ENCODE measurements at regions not wholly inside any gene's neighbourhood (a gene's known extent, or its start where the extent isn't known, plus 50 kb on each side); places are given as distances from the start of the nearest gene placed in this dataset.
"Not testable (repeated sequence)": the region's sequence is repeated elsewhere in the genome, so short reads cannot be mapped to it uniquely, and the experiment has no call there.

DNA sequence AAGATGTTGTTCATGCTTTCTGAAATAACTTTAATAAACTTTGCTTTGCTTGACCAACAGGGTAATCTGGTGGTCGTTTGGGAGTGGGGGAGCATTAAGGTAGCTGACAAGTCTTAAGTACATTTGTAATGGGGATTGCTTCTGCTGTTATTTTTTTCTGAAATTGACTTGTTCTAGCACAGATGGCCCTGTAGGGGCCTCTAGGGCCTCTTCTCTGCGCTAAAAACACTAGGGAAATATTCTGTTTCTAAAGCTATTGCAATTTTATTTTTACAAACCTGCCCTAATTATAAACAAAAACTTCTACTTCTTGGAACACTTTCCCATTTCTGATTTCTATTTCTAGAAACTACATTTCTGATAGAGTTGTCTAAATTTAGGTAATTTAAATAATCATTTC is 191.3 kb upstream of the KCNJ3 start:
- DNase-seq (ENCODE audit: low read depth in 1 of 2, low spot score in 1 of 2), result no peak
- no peak for TF ChIP-seq JUND (IDR thresholded peaks at IDR 0.05; ENCODE audit: low read depth)
- in situ Hi-C loops (cut with HindIII; ENCODE audit: low pct_unique_long_range_greater_than_20kb, low sequenced_read_pairs), result no loop called here

DNA sequence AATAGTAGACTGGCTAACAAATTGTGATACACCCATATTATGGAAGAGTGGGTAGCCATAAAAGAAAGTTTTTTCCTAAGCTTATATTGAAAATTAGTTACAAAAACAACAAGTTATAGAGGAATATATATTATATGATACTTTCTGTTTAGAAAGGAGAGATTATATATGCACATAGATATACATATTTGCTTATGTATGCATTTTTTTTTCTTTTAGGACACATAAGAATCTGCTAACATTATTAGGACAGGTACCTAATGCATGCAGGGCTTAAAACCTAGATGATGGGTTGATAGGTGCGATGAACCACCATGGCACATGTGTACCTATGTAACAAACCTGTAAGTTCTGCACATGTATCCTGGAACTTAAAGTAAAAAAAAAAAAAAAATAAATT is 179.6 kb upstream of the KCNJ3 start:
- no peak for DNase-seq (ENCODE audit: low read depth in 1 of 2, low spot score in 1 of 2)
- in situ Hi-C loops (cut with HindIII; ENCODE audit: low pct_unique_long_range_greater_than_20kb, low sequenced_read_pairs), result no loop called here
- TF ChIP-seq JUND (IDR thresholded peaks at IDR 0.05; ENCODE audit: low read depth), result no peak

DNA sequence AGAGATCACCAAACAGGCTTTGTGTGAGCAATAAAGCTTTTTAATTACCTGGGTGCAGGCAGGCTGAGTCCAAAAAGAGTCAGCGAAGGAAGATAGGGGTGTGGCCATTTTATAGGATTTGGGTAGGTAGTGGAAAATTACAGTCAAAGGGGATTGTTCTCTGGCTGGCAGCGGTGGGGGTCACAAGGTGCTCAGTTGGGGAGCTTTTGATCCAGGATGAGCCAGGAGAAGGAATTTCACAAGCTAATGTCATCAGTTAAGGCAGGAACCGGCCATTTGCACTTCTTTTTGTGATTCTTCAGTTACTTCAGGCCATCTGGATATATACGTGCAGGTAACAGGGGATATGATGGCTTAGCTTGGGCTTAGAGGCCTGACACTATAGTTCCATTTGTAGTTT is 177.5 kb upstream of the KCNJ3 start:
- DNase-seq (ENCODE audit: low read depth in 1 of 2, low spot score in 1 of 2); in situ Hi-C loops (cut with HindIII; ENCODE audit: low pct_unique_long_range_greater_than_20kb, low sequenced_read_pairs): not testable (repeated sequence)

DNA sequence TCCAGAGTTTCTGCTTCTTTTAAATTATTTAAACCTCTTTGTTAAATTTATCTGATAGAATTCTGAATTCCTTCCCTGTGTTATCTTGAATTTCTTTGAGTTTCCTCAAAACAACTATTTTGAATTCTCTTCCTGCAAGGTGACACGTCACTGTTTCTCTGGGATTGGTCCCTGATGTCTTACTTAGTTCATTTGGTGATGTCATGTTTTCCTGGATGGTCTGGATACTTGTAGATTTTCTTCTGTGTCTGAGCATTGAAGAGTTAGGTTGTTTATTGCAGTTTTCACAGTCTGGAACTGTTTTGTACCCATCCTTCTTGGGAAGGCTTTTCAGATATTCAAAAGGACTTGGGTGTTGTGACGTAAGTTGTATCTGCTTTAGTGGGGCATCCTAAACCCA is 172.3 kb upstream of the KCNJ3 start:
- TF ChIP-seq JUND (IDR thresholded peaks at IDR 0.05; ENCODE audit: low read depth), result no peak
- in situ Hi-C loops (cut with HindIII; ENCODE audit: low pct_unique_long_range_greater_than_20kb, low sequenced_read_pairs), result no loop called here
- no peak for DNase-seq (ENCODE audit: low read depth in 1 of 2, low spot score in 1 of 2)

DNA sequence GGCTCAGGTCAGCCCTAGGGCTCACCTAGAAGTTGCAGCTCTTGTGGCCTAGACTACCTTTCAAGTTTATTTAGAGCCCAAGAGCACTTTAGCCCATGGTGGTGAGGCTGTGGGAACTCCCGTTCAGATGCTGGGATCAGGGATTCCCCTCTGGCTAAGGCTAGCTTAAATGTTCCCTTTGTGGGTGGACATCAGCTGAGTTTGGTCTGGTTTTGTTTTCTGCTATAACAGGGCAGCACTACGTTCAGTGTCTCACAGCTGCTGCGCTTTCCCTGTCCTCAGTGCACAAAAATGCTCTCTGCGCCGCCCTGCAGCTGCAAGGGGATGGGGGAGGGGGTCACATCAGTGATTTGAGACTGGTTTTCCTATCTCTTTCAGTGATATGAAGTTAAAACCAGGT is 170.5 kb upstream of the KCNJ3 start:
- no peak for DNase-seq (ENCODE audit: low read depth in 1 of 2, low spot score in 1 of 2)
- in situ Hi-C loops (cut with HindIII; ENCODE audit: low pct_unique_long_range_greater_than_20kb, low sequenced_read_pairs), result no loop called here
- TF ChIP-seq JUND (IDR thresholded peaks at IDR 0.05; ENCODE audit: low read depth), result no peak

DNA sequence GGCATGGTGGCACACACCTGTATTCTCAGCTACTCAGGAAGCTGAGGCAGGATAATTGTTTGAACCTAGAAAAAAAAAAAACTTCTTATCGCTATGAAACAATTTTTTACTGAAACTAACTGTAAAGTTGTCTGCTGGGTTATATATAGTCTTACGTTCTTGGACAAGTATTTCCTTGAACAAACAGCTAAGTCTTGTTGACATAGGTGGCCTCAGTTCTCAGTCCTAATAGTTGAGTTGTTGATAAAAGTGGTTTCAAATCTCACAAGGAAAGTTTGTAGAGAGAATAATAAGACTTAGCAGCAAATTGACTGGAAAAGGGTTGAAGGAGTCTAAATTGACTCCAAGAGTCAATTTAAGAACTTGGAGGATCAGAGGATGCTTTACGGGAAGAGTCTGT is 166.5 kb upstream of the KCNJ3 start:
- TF ChIP-seq JUND (IDR thresholded peaks at IDR 0.05; ENCODE audit: low read depth), result no peak
- in situ Hi-C loops (cut with HindIII; ENCODE audit: low pct_unique_long_range_greater_than_20kb, low sequenced_read_pairs), result no loop called here
- DNase-seq (ENCODE audit: low read depth in 1 of 2, low spot score in 1 of 2), result no peak

DNA sequence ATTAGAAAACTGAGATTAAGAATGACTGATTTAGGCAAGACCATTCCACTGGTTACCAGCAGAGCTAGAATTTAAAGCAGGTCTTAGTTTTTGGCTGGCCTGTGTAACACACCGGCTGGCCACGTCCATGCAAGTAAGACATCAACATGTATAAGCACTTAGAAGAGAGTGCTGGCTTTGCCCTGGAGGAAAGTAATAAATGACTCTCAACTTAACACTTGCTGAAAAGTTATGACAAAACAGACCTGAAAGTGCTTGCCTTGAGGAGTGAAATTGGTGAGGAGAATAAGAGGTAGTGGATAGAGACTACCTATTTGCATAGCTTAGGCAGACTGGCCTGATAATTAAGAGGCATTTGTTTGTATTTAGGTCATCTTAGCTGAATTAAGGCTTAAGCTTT is 165.7 kb upstream of the KCNJ3 start:
- no peak for DNase-seq (ENCODE audit: low read depth in 1 of 2, low spot score in 1 of 2)
- in situ Hi-C loops (cut with HindIII; ENCODE audit: low pct_unique_long_range_greater_than_20kb, low sequenced_read_pairs), result no loop called here
- no peak for TF ChIP-seq JUND (IDR thresholded peaks at IDR 0.05; ENCODE audit: low read depth)

DNA sequence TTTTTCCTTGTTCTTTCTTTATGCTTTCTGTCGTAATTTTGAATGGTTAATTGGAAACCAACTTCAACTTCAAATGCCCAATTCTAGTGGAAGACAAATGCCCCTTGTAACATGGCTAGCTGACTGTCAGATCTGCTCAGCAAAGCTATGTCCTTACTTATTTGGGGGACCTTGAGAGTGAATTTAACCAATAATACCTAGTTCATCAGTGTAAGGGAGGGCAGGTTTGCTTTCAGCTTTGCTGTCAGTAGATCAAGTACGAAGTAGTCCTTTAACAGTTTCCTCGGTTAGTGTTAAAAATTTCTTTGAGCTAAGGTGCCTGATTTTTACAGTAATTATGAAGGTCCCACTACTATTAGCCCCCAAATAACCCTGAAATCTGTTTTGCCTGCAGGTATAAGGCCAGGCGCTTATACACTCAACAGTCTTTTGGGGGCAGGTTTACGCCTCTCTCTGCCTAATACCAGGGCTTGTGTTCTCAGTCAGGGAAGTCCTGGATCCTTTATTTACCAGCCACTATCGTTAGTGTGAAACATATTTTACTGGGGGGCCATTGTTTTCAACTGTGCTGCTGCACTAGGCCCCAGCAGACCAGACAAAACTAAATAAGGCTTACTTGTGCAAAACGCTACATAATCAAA is 165.1 kb upstream of the KCNJ3 start:
- no peak for TF ChIP-seq JUND (IDR thresholded peaks at IDR 0.05; ENCODE audit: low read depth)
- no peak for DNase-seq (ENCODE audit: low read depth in 1 of 2, low spot score in 1 of 2)
- in situ Hi-C loops (cut with HindIII; ENCODE audit: low pct_unique_long_range_greater_than_20kb, low sequenced_read_pairs), result no loop called here

DNA sequence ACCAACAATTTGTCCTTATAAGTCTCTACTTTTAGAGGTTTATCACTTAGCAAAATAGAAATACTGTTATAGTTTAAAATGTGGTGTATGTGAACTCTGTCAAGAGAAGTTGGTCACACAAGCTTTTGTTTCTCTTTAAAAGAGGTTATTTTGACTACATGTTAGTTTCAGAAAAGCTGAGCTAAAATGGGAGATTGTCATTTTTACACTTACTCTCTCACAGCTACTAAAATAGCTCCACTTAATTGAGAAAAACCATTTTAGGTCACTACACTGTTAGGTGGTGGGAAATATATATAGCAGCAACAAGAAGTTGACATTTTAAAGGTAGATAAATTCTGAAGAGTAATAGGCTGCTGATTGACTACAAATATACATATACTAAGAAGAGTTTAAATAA is 161.5 kb upstream of the KCNJ3 start:
- TF ChIP-seq JUND (IDR thresholded peaks at IDR 0.05; ENCODE audit: low read depth), result no peak
- in situ Hi-C loops (cut with HindIII; ENCODE audit: low pct_unique_long_range_greater_than_20kb, low sequenced_read_pairs), result no loop called here
- no peak for DNase-seq (ENCODE audit: low read depth in 1 of 2, low spot score in 1 of 2)

DNA sequence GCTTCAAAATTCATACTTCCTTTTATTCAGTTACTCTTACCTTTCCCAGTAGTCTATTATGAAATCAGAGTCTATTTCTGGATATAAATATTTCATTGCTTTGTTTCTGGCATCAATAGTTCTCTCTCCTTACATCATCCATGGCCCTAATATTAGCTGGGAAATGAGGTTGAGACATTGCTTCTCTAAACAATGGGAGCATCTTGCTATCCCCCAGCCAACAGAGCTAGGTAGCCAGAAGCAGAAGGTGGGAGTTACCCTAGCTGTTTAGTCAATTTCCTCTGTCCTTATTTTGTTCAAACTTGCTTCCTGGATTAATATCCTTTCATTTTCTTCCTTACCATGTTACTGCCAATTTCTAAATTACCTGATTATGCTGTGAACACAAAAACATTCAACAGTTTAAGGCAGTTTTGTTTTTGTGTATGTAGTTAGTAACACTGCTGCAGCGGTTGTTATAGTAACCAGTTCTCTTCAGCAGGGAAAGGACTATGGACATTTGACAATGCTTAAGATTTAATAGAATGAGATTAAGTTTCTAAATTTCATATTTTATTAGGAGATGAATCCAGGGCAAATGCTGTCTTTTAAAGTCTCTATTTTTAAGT is 160.5 kb upstream of the KCNJ3 start:
- TF ChIP-seq JUND (IDR thresholded peaks at IDR 0.05; ENCODE audit: low read depth), result no peak
- in situ Hi-C loops (cut with HindIII; ENCODE audit: low pct_unique_long_range_greater_than_20kb, low sequenced_read_pairs), result no loop called here
- no peak for DNase-seq (ENCODE audit: low read depth in 1 of 2, low spot score in 1 of 2)

DNA sequence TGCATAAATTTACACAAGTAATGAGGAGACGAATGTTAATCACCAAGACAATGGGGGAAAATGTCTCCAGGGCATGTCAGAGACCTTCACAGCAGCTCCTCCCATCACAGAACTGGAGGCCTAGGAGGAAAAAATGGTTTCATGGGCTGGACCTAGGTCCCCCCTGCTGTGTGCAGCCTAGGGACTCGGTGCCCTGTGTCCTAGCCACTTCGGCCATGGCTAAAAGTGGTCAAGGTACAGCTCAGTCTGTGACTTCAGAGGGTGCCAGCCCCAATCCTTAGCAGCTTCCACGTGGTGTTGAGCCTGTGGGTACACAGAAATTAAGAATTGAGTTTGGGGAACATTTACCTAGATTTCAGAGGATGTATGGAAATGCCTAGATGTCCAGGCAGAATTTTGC is 152.2 kb upstream of the KCNJ3 start:
- in situ Hi-C loops (cut with HindIII; ENCODE audit: low pct_unique_long_range_greater_than_20kb, low sequenced_read_pairs), result no loop called here
- no peak for TF ChIP-seq JUND (IDR thresholded peaks at IDR 0.05; ENCODE audit: low read depth)
- DNase-seq (ENCODE audit: low read depth in 1 of 2, low spot score in 1 of 2), result no peak

DNA sequence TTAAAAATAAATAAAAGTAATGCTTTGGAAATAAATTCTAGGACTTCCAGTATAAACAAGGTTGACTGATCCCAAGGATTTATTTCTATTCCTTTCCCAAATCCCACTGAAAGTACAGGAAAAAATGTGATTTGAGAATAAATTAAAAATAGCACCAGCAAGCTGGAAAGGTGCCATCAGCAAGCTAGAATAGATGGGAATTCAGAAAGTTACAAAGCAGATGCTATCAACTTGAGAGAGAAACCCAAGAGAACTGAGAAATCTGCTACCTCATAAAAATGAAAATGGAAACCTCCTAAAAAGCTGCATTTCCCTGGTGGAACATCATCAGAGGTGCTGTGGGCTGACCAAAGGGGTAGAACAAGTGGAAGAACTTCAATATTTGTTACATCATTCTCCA is 148.6 kb upstream of the KCNJ3 start:
- no peak for TF ChIP-seq JUND (IDR thresholded peaks at IDR 0.05; ENCODE audit: low read depth)
- in situ Hi-C loops (cut with HindIII; ENCODE audit: low pct_unique_long_range_greater_than_20kb, low sequenced_read_pairs), result no loop called here
- DNase-seq (ENCODE audit: low read depth in 1 of 2, low spot score in 1 of 2), result no peak

DNA sequence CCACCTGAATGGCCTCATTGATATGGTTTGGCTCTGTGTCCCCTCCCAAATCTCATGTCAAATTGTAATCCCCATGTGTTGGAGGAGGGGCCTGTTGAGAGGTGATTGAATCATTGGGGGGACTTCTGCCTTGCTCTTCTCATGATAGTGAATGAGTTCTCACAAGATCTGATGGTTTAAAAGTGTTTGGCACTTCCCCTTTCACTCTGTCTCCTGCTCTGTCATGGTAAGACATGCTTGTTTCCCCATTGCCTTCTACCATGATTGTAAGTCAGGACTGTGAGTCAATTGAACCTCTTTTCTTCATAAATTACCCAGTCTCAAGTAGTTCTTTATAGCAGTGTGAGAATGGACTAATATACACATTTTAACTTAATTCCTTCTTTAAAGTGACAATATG is 146.8 kb upstream of the KCNJ3 start:
- DNase-seq (ENCODE audit: low read depth in 1 of 2, low spot score in 1 of 2), result no peak
- no peak for TF ChIP-seq JUND (IDR thresholded peaks at IDR 0.05; ENCODE audit: low read depth)
- in situ Hi-C loops (cut with HindIII; ENCODE audit: low pct_unique_long_range_greater_than_20kb, low sequenced_read_pairs), result no loop called here

DNA sequence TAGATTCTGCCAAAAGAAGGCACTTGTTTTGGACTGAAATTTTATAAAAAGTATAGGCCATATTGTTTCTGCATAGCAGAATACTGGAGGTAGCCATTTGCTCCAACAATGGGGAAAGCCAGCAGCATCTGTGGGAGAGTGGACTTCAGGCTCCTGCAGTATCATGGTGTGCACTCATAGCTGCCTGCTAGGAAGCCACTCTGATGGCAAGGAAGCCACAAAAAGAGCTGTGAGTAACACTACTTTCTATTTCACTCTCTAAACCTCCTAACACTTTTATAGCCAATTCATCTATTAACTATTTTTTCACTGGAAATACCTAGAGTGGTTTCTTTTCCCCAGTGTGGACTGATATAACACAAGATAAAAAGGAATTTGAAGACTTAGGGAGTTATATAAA is 144.4 kb upstream of the KCNJ3 start:
- in situ Hi-C loops (cut with HindIII; ENCODE audit: low pct_unique_long_range_greater_than_20kb, low sequenced_read_pairs), result no loop called here
- no peak for TF ChIP-seq JUND (IDR thresholded peaks at IDR 0.05; ENCODE audit: low read depth)
- no peak for DNase-seq (ENCODE audit: low read depth in 1 of 2, low spot score in 1 of 2)
